ENCODE measurements at regions not wholly inside any gene's neighbourhood (a gene's known extent, or its start where the extent isn't known, plus 50 kb on each side); places are given as distances from the start of the nearest gene placed in this dataset.

GRCh38 chr1:47697616-47698335 is 259.9 kb downstream of the FOXD2 start:
- Histone ChIP-seq H3K27me3 (ENCODE audit: control insufficient read depth in 1 of 2, insufficient read depth in 2 of 2, low read length in 2 of 2) (peaks cover 0 to 3% of the 10 kb centered on the region in 2 donors), H3K9me3 (ENCODE audit: control insufficient read depth in 1 of 2, low read length in 2 of 2) (no peaks in the 10 kb centered on the region), H3K4me3 (ENCODE audit: low read depth in 1 of 2, low read length in 2 of 2) (no peak overlapping the region), H3K36me3 (ENCODE audit: control insufficient read depth in 1 of 2, insufficient read depth in 2 of 2, low read length in 2 of 2) (no peaks in the 10 kb centered on the region), H3K9ac (ENCODE audit: low read depth in 1 of 2, low read length in 2 of 2) (no peak overlapping the region), H3K27ac (ENCODE audit: low read depth, low read length) (no peak overlapping the region), H3K4me1 (ENCODE audit: control insufficient read depth in 1 of 2, insufficient read depth in 2 of 2, low read length in 2 of 2) (peaks cover 0 to 12% of the 10 kb centered on the region in 2 donors)

GRCh38 chr1:47699492-47700235 is 261.8 kb downstream of the FOXD2 start:
- H3K9me3 ChIP-seq (ENCODE audit: control insufficient read depth in 1 of 2, low read length in 2 of 2): no peaks in the 10 kb centered on the region
- no peak overlapping the region for H3K4me3 ChIP-seq (ENCODE audit: low read depth in 1 of 2, low read length in 2 of 2)
- no peak overlapping the region for H3K27ac ChIP-seq (ENCODE audit: low read depth, low read length)
- H3K27me3 ChIP-seq (ENCODE audit: control insufficient read depth in 1 of 2, insufficient read depth in 2 of 2, low read length in 2 of 2): no peaks in the 10 kb centered on the region
- no peaks in the 10 kb centered on the region for H3K36me3 ChIP-seq (ENCODE audit: control insufficient read depth in 1 of 2, insufficient read depth in 2 of 2, low read length in 2 of 2)
- no peak overlapping the region for H3K9ac ChIP-seq (ENCODE audit: low read depth in 1 of 2, low read length in 2 of 2)
- H3K4me1 ChIP-seq (ENCODE audit: control insufficient read depth in 1 of 2, insufficient read depth in 2 of 2, low read length in 2 of 2): peaks cover 0 to 12% of the 10 kb centered on the region in 2 donors

GRCh38 chr1:47701283-47701682 is 263.4 kb downstream of the FOXD2 start:
- Histone ChIP-seq H3K9me3 (ENCODE audit: control insufficient read depth in 1 of 2, low read length in 2 of 2) (no peaks in the 10 kb centered on the region), H3K9ac (ENCODE audit: low read depth in 1 of 2, low read length in 2 of 2) (no peak overlapping the region), H3K27ac (ENCODE audit: low read depth, low read length) (no peak overlapping the region)

GRCh38 chr1:47701741-47702515 is 264.1 kb downstream of the FOXD2 start:
- Histone ChIP-seq H3K9me3 (ENCODE audit: control insufficient read depth in 1 of 2, low read length in 2 of 2) (no peaks in the 10 kb centered on the region), H3K27me3 (ENCODE audit: control insufficient read depth in 1 of 2, insufficient read depth in 2 of 2, low read length in 2 of 2) (peaks cover under 1 to 6% of the 10 kb centered on the region in 2 donors), H3K4me1 (ENCODE audit: control insufficient read depth in 1 of 2, insufficient read depth in 2 of 2, low read length in 2 of 2) (peaks cover 0 to 12% of the 10 kb centered on the region in 2 donors), H3K9ac (ENCODE audit: low read depth in 1 of 2, low read length in 2 of 2) (no peak overlapping the region), H3K4me3 (ENCODE audit: low read depth in 1 of 2, low read length in 2 of 2) (no peak overlapping the region), H3K36me3 (ENCODE audit: control insufficient read depth in 1 of 2, insufficient read depth in 2 of 2, low read length in 2 of 2) (no peaks in the 10 kb centered on the region), H3K27ac (ENCODE audit: low read depth, low read length) (no peak overlapping the region)

More at GRCh38 chr1:47701283-47701682, 263.4 kb downstream of the FOXD2 start:
- Histone ChIP-seq H3K4me3 (ENCODE audit: low read depth in 1 of 2, low read length in 2 of 2) (no peak overlapping the region), H3K27me3 (ENCODE audit: control insufficient read depth in 1 of 2, insufficient read depth in 2 of 2, low read length in 2 of 2) (peaks cover 0 to 6% of the 10 kb centered on the region in 2 donors), H3K36me3 (ENCODE audit: control insufficient read depth in 1 of 2, insufficient read depth in 2 of 2, low read length in 2 of 2) (no peaks in the 10 kb centered on the region), H3K4me1 (ENCODE audit: control insufficient read depth in 1 of 2, insufficient read depth in 2 of 2, low read length in 2 of 2) (peaks cover 0 to 12% of the 10 kb centered on the region in 2 donors)

GRCh38 chr1:47703156-47703825 is 265.4 kb downstream of the FOXD2 start:
- Histone ChIP-seq H3K4me3 (ENCODE audit: low read depth in 1 of 2, low read length in 2 of 2) (no peak overlapping the region), H3K9ac (ENCODE audit: low read depth in 1 of 2, low read length in 2 of 2) (no peak overlapping the region), H3K9me3 (ENCODE audit: control insufficient read depth in 1 of 2, low read length in 2 of 2) (no peaks in the 10 kb centered on the region), H3K36me3 (ENCODE audit: control insufficient read depth in 1 of 2, insufficient read depth in 2 of 2, low read length in 2 of 2) (no peaks in the 10 kb centered on the region), H3K27ac (ENCODE audit: low read depth, low read length) (no peak overlapping the region), H3K4me1 (ENCODE audit: control insufficient read depth in 1 of 2, insufficient read depth in 2 of 2, low read length in 2 of 2) (peaks cover 0 to 2% of the 10 kb centered on the region in 2 donors), H3K27me3 (ENCODE audit: control insufficient read depth in 1 of 2, insufficient read depth in 2 of 2, low read length in 2 of 2) (peaks cover 12 to 16% of the 10 kb centered on the region in 2 donors)

- Histone ChIP-seq H3K27me3 (ENCODE audit: control insufficient read depth in 1 of 2, insufficient read depth in 2 of 2, low read length in 2 of 2) (peaks cover 15 to 22% of the 10 kb centered on the region in 2 donors), H3K4me1 (ENCODE audit: control insufficient read depth in 1 of 2, insufficient read depth in 2 of 2, low read length in 2 of 2) (peaks cover 0 to 5% of the 10 kb centered on the region in 2 donors), H3K27ac (ENCODE audit: low read depth, low read length) (no peak overlapping the region), H3K9me3 (ENCODE audit: control insufficient read depth in 1 of 2, low read length in 2 of 2) (no peaks in the 10 kb centered on the region), H3K4me3 (ENCODE audit: low read depth in 1 of 2, low read length in 2 of 2) (no peak overlapping the region), H3K36me3 (ENCODE audit: control insufficient read depth in 1 of 2, insufficient read depth in 2 of 2, low read length in 2 of 2) (no peaks in the 10 kb centered on the region), H3K9ac (ENCODE audit: low read depth in 1 of 2, low read length in 2 of 2) (no peak overlapping the region)
Measured at GRCh38 chr1:47703981-47704596, 266.2 kb downstream of the FOXD2 start.

- H3K9ac ChIP-seq (ENCODE audit: low read depth in 1 of 2, low read length in 2 of 2): no peak overlapping the region
- H3K4me3 ChIP-seq (ENCODE audit: low read depth in 1 of 2, low read length in 2 of 2): no peak overlapping the region
- no peak overlapping the region for H3K27ac ChIP-seq (ENCODE audit: low read depth, low read length)
- no peaks in the 10 kb centered on the region for H3K36me3 ChIP-seq (ENCODE audit: control insufficient read depth in 1 of 2, insufficient read depth in 2 of 2, low read length in 2 of 2)
- peaks cover 7 to 19% of the 10 kb centered on the region in 2 donors for H3K4me1 ChIP-seq (ENCODE audit: control insufficient read depth in 1 of 2, insufficient read depth in 2 of 2, low read length in 2 of 2)
- peaks cover 26 to 34% of the 10 kb centered on the region in 2 donors for H3K27me3 ChIP-seq (ENCODE audit: control insufficient read depth in 1 of 2, insufficient read depth in 2 of 2, low read length in 2 of 2)
- H3K9me3 ChIP-seq (ENCODE audit: control insufficient read depth in 1 of 2, low read length in 2 of 2): no peaks in the 10 kb centered on the region
Measured at GRCh38 chr1:47705517-47706130, 267.8 kb downstream of the FOXD2 start.

GRCh38 chr1:47707503-47707902 is 269.7 kb downstream of the FOXD2 start:
- Histone ChIP-seq H3K27me3 (ENCODE audit: control insufficient read depth in 1 of 2, insufficient read depth in 2 of 2, low read length in 2 of 2) (peaks cover 42 to 53% of the 10 kb centered on the region in 2 donors), H3K9ac (ENCODE audit: low read depth in 1 of 2, low read length in 2 of 2) (no peak overlapping the region), H3K27ac (ENCODE audit: low read depth, low read length) (no peak overlapping the region), H3K36me3 (ENCODE audit: control insufficient read depth in 1 of 2, insufficient read depth in 2 of 2, low read length in 2 of 2) (no peaks in the 10 kb centered on the region), H3K9me3 (ENCODE audit: control insufficient read depth in 1 of 2, low read length in 2 of 2) (no peaks in the 10 kb centered on the region), H3K4me1 (ENCODE audit: control insufficient read depth in 1 of 2, insufficient read depth in 2 of 2, low read length in 2 of 2) (peaks cover 7 to 19% of the 10 kb centered on the region in 2 donors), H3K4me3 (ENCODE audit: low read depth in 1 of 2, low read length in 2 of 2) (no peak overlapping the region)

- H3K9me3 ChIP-seq (ENCODE audit: control insufficient read depth in 1 of 2, low read length in 2 of 2): no peaks in the 10 kb centered on the region
- no peak overlapping the region for H3K4me3 ChIP-seq (ENCODE audit: low read depth in 1 of 2, low read length in 2 of 2)
- H3K27ac ChIP-seq (ENCODE audit: low read depth, low read length): no peak overlapping the region
- no peak overlapping the region for H3K9ac ChIP-seq (ENCODE audit: low read depth in 1 of 2, low read length in 2 of 2)
- H3K27me3 ChIP-seq (ENCODE audit: control insufficient read depth in 1 of 2, insufficient read depth in 2 of 2, low read length in 2 of 2): peaks cover 42 to 58% of the 10 kb centered on the region in 2 donors
- H3K36me3 ChIP-seq (ENCODE audit: control insufficient read depth in 1 of 2, insufficient read depth in 2 of 2, low read length in 2 of 2): no peaks in the 10 kb centered on the region
- H3K4me1 ChIP-seq (ENCODE audit: control insufficient read depth in 1 of 2, insufficient read depth in 2 of 2, low read length in 2 of 2): peaks cover 7 to 19% of the 10 kb centered on the region in 2 donors
Measured at GRCh38 chr1:47708019-47708535, 270.2 kb downstream of the FOXD2 start.
